ENCODE measurements at regions not wholly inside any gene's neighbourhood (a gene's known extent, or its start where the extent isn't known, plus 50 kb on each side); places are given as distances from the start of the nearest gene placed in this dataset.
"Not testable (repeated sequence)": the region's sequence is repeated elsewhere in the genome, so short reads cannot be mapped to it uniquely, and the experiment has no call there.

DNA sequence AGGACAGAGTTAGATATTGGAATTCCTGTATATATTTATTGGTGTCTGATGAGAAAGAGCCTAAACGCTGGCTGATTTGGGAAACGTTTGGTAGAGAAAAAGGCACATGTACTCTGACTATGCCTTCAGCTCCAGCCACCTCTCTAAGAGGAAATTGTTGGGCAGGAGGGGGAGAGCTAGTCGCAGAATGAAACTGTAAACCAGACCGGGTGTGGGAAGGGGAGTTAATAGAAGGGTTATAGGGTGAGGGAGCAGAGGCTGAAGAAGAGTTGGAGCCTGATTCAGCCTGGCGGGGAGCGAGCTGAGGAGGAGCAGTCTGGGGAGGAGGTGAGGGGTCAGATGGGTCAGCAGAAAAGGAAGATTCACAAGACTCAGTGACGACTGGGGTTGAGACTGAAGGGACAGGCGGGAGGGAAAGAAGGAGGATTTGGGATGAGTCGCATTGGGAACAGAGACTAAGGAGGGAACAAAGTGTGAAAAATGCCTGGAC is 54.2 kb upstream of the RHOU start:
- not testable (repeated sequence) for TF ChIP-seq CTCF, EZH2 (IDR thresholded peaks at IDR 0.05)

Data from neural progenitor cell (in vitro differentiated cells).